Muscle layer of duodenum (tissue), 2 donors: ENCODE measurements at regions not wholly inside any gene's neighbourhood (a gene's known extent, or its start where the extent isn't known, plus 50 kb on each side); places are given as distances from the start of the nearest gene placed in this dataset.

ENCODE experiments used
- H3K27ac ChIP-seq: one replicate; pipeline ENCODE4 v1.7.0; 2013; ENCODE audit warnings: mild to moderate bottlenecking, low read length
- H3K27me3 ChIP-seq: one replicate; pipeline ENCODE4 v1.7.0; 2013; ENCODE audit warnings: low read depth, mild to moderate bottlenecking, control low read depth, low read length
- H3K36me3 ChIP-seq, 2 donors: one replicate each; pipeline ENCODE4 v1.7.0; 2013; ENCODE audit warnings: low read length in 2 of 2, control low read depth in 1 of 2, mild to moderate bottlenecking in 1 of 2; ENCODE audit not compliant: insufficient read depth in 2 of 2, control insufficient read depth in 1 of 2
- H3K4me1 ChIP-seq, 2 donors: one replicate each; pipeline ENCODE4 v1.7.0; 2013; ENCODE audit warnings: low read length in 2 of 2, mild to moderate bottlenecking in 2 of 2, control low read depth in 1 of 2, moderate library complexity in 1 of 2; ENCODE audit not compliant: insufficient read depth in 2 of 2, control insufficient read depth in 1 of 2
- H3K4me3 ChIP-seq, 2 donors: one replicate each; pipeline ENCODE4 v1.7.0; 2013; ENCODE audit warnings: low read length in 2 of 2, low read depth in 1 of 2, mild to moderate bottlenecking in 1 of 2
- H3K9me3 ChIP-seq, 2 donors: one replicate each; pipeline ENCODE4 v1.7.0; 2013; ENCODE audit warnings: low read length in 2 of 2, control low read depth in 1 of 2, mild to moderate bottlenecking in 1 of 2; ENCODE audit not compliant: control insufficient read depth in 1 of 2
- donor health status: healthy.

DNA sequence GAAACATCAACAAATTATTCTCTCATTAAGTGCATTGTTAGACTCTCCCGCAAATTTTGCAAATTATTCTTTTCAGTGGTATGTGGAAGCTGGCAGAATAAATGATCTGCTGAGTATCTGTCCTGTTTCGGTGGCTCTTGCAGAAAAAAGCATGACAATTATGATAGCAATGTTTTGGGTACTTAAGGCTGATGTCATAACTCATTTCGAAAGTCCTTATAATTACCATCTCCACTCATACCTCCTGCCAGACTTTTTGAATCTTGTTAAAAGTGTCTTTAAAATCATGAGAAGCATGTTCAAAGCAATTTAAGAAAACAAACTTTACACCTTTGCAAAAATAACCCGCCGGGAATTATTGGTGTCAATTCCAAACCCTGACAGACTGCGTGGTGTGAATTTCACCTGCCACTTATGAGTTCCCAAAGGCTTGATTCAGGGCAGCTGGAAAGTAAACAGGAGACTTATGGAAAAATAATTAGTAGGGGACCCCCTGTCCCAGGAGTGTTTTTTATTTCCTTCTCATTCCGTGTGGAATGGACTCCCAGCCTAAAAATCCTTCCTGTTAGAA lies 87.6 kb upstream of the E2F3 start:
- no peak overlapping the region for H3K4me3 ChIP-seq
- peaks cover 0 to 2% of the 10 kb centered on the region in 2 donors for H3K9me3 ChIP-seq
- H3K36me3 ChIP-seq, result no peaks in the 10 kb centered on the region
- no peaks in the 10 kb centered on the region for H3K4me1 ChIP-seq
- H3K27ac ChIP-seq, result no peak overlapping the region
- H3K27me3 ChIP-seq, result no peaks in the 10 kb centered on the region

DNA sequence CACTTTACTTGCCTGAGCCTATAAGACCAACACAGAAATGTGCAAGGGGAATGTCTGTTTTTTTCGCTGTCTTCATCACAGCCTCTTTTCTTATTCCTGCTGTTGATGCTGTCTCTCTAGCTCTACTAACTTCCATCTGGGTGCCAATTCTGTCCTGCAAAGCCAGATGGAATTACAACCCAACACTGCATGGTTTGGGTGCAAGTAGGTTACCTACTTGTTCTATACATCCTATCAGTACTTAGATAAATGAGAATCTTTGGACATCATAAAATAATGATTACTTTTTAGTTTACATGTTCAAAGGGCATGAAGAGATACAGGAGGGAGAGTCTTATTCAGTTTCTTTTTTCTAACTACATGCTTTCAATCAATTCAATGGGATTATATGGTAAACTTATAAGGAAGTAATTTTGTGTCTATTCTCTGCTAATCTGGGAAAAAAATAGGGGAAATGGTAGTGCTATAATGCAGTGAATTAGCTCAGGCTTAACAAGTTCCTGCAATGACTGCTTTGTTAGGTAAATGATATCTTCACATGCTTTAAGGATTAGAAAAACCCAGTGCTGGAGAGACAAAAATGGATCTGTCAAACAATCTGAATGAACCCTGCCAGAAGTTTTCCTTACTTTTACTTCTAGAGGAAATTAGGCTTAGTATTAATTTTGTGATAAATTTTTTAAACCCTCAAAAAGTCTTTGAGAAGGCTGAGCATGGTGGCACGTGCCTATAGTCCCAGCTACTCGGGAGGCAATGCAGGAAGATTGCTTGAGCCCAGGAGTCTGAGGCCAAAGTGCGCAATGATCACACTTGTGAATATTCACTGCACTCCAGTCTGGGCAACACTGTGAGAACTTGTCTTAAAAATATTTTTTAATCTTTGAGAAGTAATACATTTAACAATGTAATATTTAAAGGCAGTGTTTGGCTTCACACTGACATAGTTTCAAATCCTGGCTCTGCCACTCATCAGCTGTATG lies 86.5 kb upstream of the E2F3 start:
- Histone ChIP-seq H3K36me3 (no peaks in the 10 kb centered on the region), H3K9me3 (peaks cover 0 to under 1% of the 10 kb centered on the region in 2 donors), H3K27me3 (no peaks in the 10 kb centered on the region), H3K4me1 (no peaks in the 10 kb centered on the region), H3K27ac (no peak overlapping the region), H3K4me3 (no peak overlapping the region)

GRCh38 chr6:20317430-20317829 lies 84.2 kb upstream of the E2F3 start:
- Histone ChIP-seq H3K27me3 (no peaks in the 10 kb centered on the region), H3K9me3 (no peaks in the 10 kb centered on the region), H3K4me1 (no peaks in the 10 kb centered on the region), H3K4me3 (no peak overlapping the region), H3K27ac (no peak overlapping the region), H3K36me3 (no peaks in the 10 kb centered on the region)

DNA sequence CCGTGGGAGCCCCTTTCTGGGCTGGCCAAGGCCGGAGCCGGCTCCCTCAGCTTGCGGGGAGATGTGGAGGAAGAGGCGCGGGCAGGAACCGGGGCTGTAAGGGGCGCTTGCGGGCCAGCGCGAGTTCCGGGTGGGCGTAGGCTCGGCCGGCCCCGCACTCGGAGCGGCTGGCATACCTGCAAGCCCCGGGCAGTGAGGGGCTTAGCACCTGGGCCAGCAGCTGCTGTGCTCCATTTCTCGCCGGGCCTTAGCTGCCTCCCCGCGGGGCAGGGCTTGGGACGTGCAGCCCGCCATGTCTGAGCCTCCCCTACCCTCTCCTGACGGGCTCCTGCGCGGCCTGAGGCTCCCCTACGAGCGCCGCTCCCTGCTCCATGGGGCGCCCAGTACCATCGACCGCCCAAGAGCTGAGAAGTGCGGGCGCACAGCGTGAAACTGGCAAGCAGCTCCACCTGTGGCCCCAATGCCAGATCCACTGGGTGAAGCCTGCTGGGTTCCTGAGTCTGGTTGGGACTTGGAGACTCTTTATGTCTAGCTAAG lies 82.8 kb upstream of the E2F3 start:
- Histone ChIP-seq H3K36me3 (no peaks in the 10 kb centered on the region), H3K27me3 (no peaks in the 10 kb centered on the region), H3K27ac (no peak overlapping the region), H3K4me1 (no peaks in the 10 kb centered on the region), H3K9me3 (no peaks in the 10 kb centered on the region), H3K4me3 (no peak overlapping the region)

- peak overlapping the region; percentile 16 for H3K27ac ChIP-seq
- H3K27me3 ChIP-seq, result no peaks in the 10 kb centered on the region
- H3K4me3 ChIP-seq, result peak overlapping the region in 1 of 2 donors; percentile 21
- H3K36me3 ChIP-seq, result no peaks in the 10 kb centered on the region
- no peaks in the 10 kb centered on the region for H3K4me1 ChIP-seq
- H3K9me3 ChIP-seq, result no peaks in the 10 kb centered on the region
Measured at GRCh38 chr6:20319520-20320357, 81.9 kb upstream of the E2F3 start.

DNA sequence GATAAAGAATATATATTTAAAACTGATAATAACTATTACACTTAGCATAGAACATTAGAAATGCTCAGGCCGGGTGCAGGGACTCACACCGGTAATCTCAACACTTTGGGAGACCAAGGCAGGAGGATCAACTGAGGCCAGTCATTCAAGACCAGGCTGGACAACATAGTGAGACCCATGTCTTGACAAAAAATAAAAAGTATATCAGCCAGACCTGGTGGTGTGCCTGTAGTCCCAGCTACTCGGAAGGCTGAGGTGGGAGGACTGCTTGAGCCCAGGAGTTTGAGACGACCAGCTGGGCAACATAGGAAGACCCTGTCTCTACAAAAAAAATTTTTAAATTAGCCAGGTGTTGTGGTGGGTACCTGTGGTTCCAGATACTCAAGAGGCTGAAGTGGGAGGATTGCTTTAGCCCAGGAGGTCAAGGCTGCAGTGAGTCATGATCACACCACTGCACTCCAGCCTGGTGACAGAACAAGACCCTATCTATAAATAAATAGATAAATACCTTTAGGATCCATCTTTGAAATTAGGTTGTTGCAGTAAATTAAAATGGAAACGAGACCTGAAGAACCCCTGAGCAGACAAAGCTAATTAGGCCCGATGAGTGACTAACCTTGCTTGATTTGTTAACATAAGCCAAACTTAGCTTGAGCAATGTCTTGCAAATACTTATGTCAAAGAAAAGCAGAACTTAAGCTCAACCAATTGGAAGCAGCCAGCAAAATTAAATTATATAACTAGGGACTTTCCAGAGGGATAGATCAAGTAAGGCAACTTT lies 75.8 kb upstream of the E2F3 start:
- Histone ChIP-seq H3K9me3 (no peaks in the 10 kb centered on the region), H3K36me3 (no peaks in the 10 kb centered on the region), H3K27me3 (no peaks in the 10 kb centered on the region), H3K4me1 (no peaks in the 10 kb centered on the region), H3K27ac (no peak overlapping the region), H3K4me3 (no peak overlapping the region)

GRCh38 chr6:20326422-20326728 lies 75.3 kb upstream of the E2F3 start:
- Histone ChIP-seq H3K9me3 (no peaks in the 10 kb centered on the region), H3K4me3 (no peak overlapping the region), H3K27me3 (no peaks in the 10 kb centered on the region), H3K36me3 (no peaks in the 10 kb centered on the region), H3K27ac (no peak overlapping the region), H3K4me1 (no peaks in the 10 kb centered on the region)

GRCh38 chr6:20327141-20327540 lies 74.5 kb upstream of the E2F3 start:
- Histone ChIP-seq H3K27ac (no peak overlapping the region), H3K27me3 (no peaks in the 10 kb centered on the region), H3K36me3 (no peaks in the 10 kb centered on the region), H3K9me3 (no peaks in the 10 kb centered on the region), H3K4me1 (no peaks in the 10 kb centered on the region), H3K4me3 (no peak overlapping the region)

GRCh38 chr6:20328266-20328923 lies 73.3 kb upstream of the E2F3 start:
- no peaks in the 10 kb centered on the region for H3K4me1 ChIP-seq
- H3K27ac ChIP-seq, result no peak overlapping the region
- H3K36me3 ChIP-seq, result no peaks in the 10 kb centered on the region
- no peak overlapping the region for H3K4me3 ChIP-seq
- no peaks in the 10 kb centered on the region for H3K27me3 ChIP-seq
- H3K9me3 ChIP-seq, result no peaks in the 10 kb centered on the region

- Histone ChIP-seq H3K36me3 (no peaks in the 10 kb centered on the region), H3K4me3 (no peak overlapping the region), H3K4me1 (no peaks in the 10 kb centered on the region), H3K27me3 (no peaks in the 10 kb centered on the region), H3K9me3 (no peaks in the 10 kb centered on the region), H3K27ac (no peak overlapping the region)
Measured at GRCh38 chr6:20328924-20329300, 72.8 kb upstream of the E2F3 start.
